ENCODE measurements at regions not wholly inside any gene's neighbourhood (a gene's known extent, or its start where the extent isn't known, plus 50 kb on each side); places are given as distances from the start of the nearest gene placed in this dataset.

- TF ChIP-seq CTCF (conservative IDR thresholded peaks at IDR 0.05; ENCODE audit: low read depth, low read length) (no peak), EZH2 (IDR thresholded peaks at IDR 0.05; ENCODE audit: borderline replicate concordance, low read depth, low read length, poor library complexity, severe bottlenecking) (no peak)
Measured at GRCh38 chr6:51182827-51183226, 364.2 kb downstream of the TFAP2B start.

Data from A673 (cell line).